Endothelial cell of umbilical vein (primary cell): ENCODE measurements at regions not wholly inside any gene's neighbourhood (a gene's known extent, or its start where the extent isn't known, plus 50 kb on each side); places are given as distances from the start of the nearest gene placed in this dataset.

Source experiments
- BruUV-seq: library from RNA; stranded (reverse); fragments of 400-500 nt; replicated peaks from 2 replicates; lab custom pipeline; 2021; lab: Mats Ljungman, UMichigan
- CTCF ChIA-PET: fragments of 300-600, 350-600 bp; sonication (Branson Sonifier 250); formaldehyde crosslinking; loops from one replicate; lab custom pipeline; 2021; ENCODE audit warnings: antibody characterized with exemption, inconsistent platforms; lab: Charles Lee
- POLR2A ChIA-PET: fragments of 300-600, 350-600 bp; sonication (Branson Sonifier 250); formaldehyde crosslinking; loops from one replicate; lab custom pipeline; 2021; ENCODE audit warnings: antibody characterized with exemption, inconsistent platforms; lab: Charles Lee
- DNase-seq: peaks from one replicate; pipeline ENCODE4 v3.0.0-alpha.2; 2011; ENCODE audit warnings: low read depth, low spot score
- FAIRE-seq: peaks from 2 replicates; lab custom pipeline; 2011; peaks lifted over from hg19 to GRCh38; lab: Jason Lieb, UNC
- H2AFZ ChIP-seq: 2 replicates; pipeline ENCODE4 v1.6.0; 2012; ENCODE audit warnings: low read depth, low read length, control low read depth, inconsistent platforms
- H3K27ac ChIP-seq: 2 replicates; pipeline ENCODE4 v1.5.1; 2011; ENCODE audit warnings: low read depth, mild to moderate bottlenecking, control low read depth, low read length, moderate library complexity; ENCODE audit not compliant: insufficient read depth
- H3K27me3 ChIP-seq, 2 experiments: 2 replicates each; pipeline versions ENCODE4 v1.6.0 to v1.6.1; 2011; ENCODE audit warnings: low read length in 2 of 2, mixed read lengths in 1 of 2; ENCODE audit not compliant: control insufficient read depth in 2 of 2, insufficient read depth in 2 of 2
- H3K36me3 ChIP-seq, 2 experiments: 2 replicates in 1 of 2; 3 replicates in 1 of 2; pipeline ENCODE4 v1.5.1; 2011; ENCODE audit warnings: low read length in 2 of 2, mild to moderate bottlenecking in 1 of 2, moderate library complexity in 1 of 2; ENCODE audit not compliant: control insufficient read depth in 2 of 2, insufficient read depth in 2 of 2; ENCODE audit errors: extremely low read depth in 1 of 2
- H3K4me1 ChIP-seq: 3 replicates; pipeline ENCODE4 v1.5.1; 2011; ENCODE audit warnings: mild to moderate bottlenecking, low read length; ENCODE audit not compliant: control insufficient read depth, insufficient read depth; ENCODE audit errors: extremely low read depth
- H3K4me2 ChIP-seq: 2 replicates; pipeline ENCODE4 v1.6.1; 2011; ENCODE audit warnings: low read length, control low read depth, mixed read lengths; ENCODE audit not compliant: insufficient read depth
- H3K4me3 ChIP-seq, 3 experiments: fragments of 200-600 bp in 1 of 3; sonication (generic), shearing (Covaris generic) in 1 of 3; replicated peaks in 1 of 3; 2 replicates each; pipeline ENCODE4 v1.5.1; 2011 to 2016; ENCODE audit warnings: control low read depth in 3 of 3, low read length in 3 of 3, mild to moderate bottlenecking in 2 of 3, inconsistent platforms in 1 of 3, low read depth in 1 of 3, moderate library complexity in 1 of 3; ENCODE audit not compliant: insufficient read depth in 1 of 3
- H3K79me2 ChIP-seq: 2 replicates; pipeline ENCODE4 v1.6.0; 2012; ENCODE audit warnings: low read length, inconsistent platforms; ENCODE audit not compliant: control insufficient read depth, insufficient read depth
- H3K9ac ChIP-seq: replicated peaks from 2 replicates; pipeline ENCODE3; 2011; ENCODE audit warnings: low read length, control low read depth; ENCODE audit not compliant: insufficient read depth; ENCODE audit errors: extremely low read depth
- H3K9me1 ChIP-seq: replicated peaks from 3 replicates; pipeline ENCODE4 v1.6.0; 2011; ENCODE audit warnings: mild to moderate bottlenecking, low read length; ENCODE audit not compliant: control insufficient read depth, insufficient read depth; ENCODE audit errors: extremely low read depth
- H3K9me3 ChIP-seq: replicated peaks from 2 replicates; pipeline ENCODE4 v1.5.1; 2012; ENCODE audit warnings: low read length, inconsistent platforms; ENCODE audit not compliant: control insufficient read depth, insufficient read depth
- H4K20me1 ChIP-seq: replicated peaks from 2 replicates; pipeline ENCODE3; 2011; ENCODE audit warnings: mild to moderate bottlenecking, low read length; ENCODE audit not compliant: control insufficient read depth, insufficient read depth; ENCODE audit errors: extremely low read depth
- EZH2 ChIP-seq: IDR thresholded peaks from 2 replicates; pipeline ENCODE4 v1.6.1; 2012; ENCODE audit warnings: borderline replicate concordance, low read depth, mild to moderate bottlenecking, moderate library complexity, low read length, inconsistent platforms; ENCODE audit not compliant: severe bottlenecking
- FOS ChIP-seq: IDR thresholded peaks from 2 replicates; pipeline ENCODE4 v1.6.1; 2011; ENCODE audit warnings: mild to moderate bottlenecking, low read length, moderate library complexity, borderline replicate concordance; ENCODE audit not compliant: insufficient read depth
- GATA2 ChIP-seq: IDR thresholded peaks from 2 replicates; pipeline ENCODE4 v1.7.0; 2011; ENCODE audit warnings: low read depth, mild to moderate bottlenecking, moderate library complexity, mixed read lengths, low read length; ENCODE audit not compliant: insufficient read length, insufficient read depth
- JUN ChIP-seq: IDR thresholded peaks from 2 replicates; pipeline ENCODE4 v1.6.1; 2011; ENCODE audit warnings: borderline replicate concordance, low read depth; ENCODE audit not compliant: insufficient read length, insufficient read depth
- MYC ChIP-seq: IDR thresholded peaks from one replicate; pipeline ENCODE4 v1.6.1; 2011; ENCODE audit warnings: mild to moderate bottlenecking, low read depth, low read length
- POLR2A ChIP-seq: IDR thresholded peaks from 2 replicates; pipeline ENCODE4 v1.6.1; 2012; ENCODE audit warnings: low read depth, mild to moderate bottlenecking, control low read depth, low read length
- POLR2AphosphoS5 ChIP-seq: IDR thresholded peaks from 2 replicates; pipeline ENCODE4 v1.6.1; 2012; ENCODE audit warnings: low read depth, mild to moderate bottlenecking, control low read depth, low read length, moderate library complexity; ENCODE audit not compliant: insufficient read depth
- dilution Hi-C: fragments of 300-500 bp; cut with MboI; formaldehyde crosslinking; loops from one replicate; pipeline ENCODE4 v1.15.0; 2019; ENCODE audit warnings: low sequenced_read_pairs; ENCODE audit not compliant: extremely low pct_ligation_motif_present
- intact Hi-C: fragments of 100-400 bp; cut with micrococcal nuclease; formaldehyde crosslinking; loops from one replicate; pipeline ENCODE4 v1.10.0; 2022
- TF ChIP-seq, protein P1 (sequence below), 2 donors: IDR thresholded peaks; 1 replicate in 1 of 2; 2 replicates in 1 of 2; pipeline ENCODE4 v1.5.1; 2011; ENCODE audit warnings: low read length in 2 of 2, mild to moderate bottlenecking in 2 of 2, moderate library complexity in 2 of 2, control low read depth in 1 of 2, inconsistent platforms in 1 of 2, low read depth in 1 of 2; ENCODE audit not compliant: insufficient read depth in 1 of 2; ENCODE audit errors: extremely low read depth in 1 of 2
- TF ChIP-seq, protein P2 (sequence below): IDR thresholded peaks from 2 replicates; pipeline ENCODE4 v1.6.1; 2011; ENCODE audit not compliant: insufficient read depth, insufficient read length

DNA sequence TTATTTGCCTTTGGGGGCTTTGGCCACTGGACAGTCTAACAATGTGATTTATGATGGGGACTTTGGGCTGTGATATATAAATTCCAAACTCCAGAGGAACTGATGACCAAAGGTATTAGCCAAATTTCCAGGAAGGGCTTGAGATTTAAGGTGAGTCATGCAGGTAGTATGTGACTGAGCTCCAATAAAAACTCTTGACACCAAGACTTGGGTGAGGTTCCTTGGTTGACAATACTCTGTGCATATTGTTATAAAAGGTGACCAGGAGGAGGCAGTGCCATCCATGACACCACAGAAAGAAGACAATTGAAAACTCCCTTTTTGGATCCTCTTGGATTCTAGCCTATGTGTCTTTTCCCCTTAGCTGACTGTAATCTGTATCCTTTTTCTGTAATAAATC lies 392.7 kb upstream of the LRRC7 start:
- H3K79me2 ChIP-seq, result no peaks in the 10 kb centered on the region
- H3K4me2 ChIP-seq, result no peak overlapping the region
- H3K4me1 ChIP-seq, result no peaks in the 10 kb centered on the region
- ChIA-PET CTCF (no interaction called here), POLR2A (no interaction called here)
- DNase-seq (no peak), FAIRE-seq (no peak)
- H3K9ac ChIP-seq, result no peak overlapping the region
- no peaks in the 10 kb centered on the region for H3K27me3 ChIP-seq
- intact Hi-C loops, result no loop called here
- dilution Hi-C loops, result no loop called here
- no peaks in the 10 kb centered on the region for H4K20me1 ChIP-seq
- H3K9me1 ChIP-seq, result no peaks in the 10 kb centered on the region
- no peak overlapping the region for H2AFZ ChIP-seq
- H3K9me3 ChIP-seq, result no peaks in the 10 kb centered on the region
- BruUV-seq, result no TSS peak
- TF ChIP-seq GATA2, result no peak
- H3K36me3 ChIP-seq, result no peaks in the 10 kb centered on the region
- H3K4me3 ChIP-seq, result no peak overlapping the region
- no peak overlapping the region for H3K27ac ChIP-seq

DNA sequence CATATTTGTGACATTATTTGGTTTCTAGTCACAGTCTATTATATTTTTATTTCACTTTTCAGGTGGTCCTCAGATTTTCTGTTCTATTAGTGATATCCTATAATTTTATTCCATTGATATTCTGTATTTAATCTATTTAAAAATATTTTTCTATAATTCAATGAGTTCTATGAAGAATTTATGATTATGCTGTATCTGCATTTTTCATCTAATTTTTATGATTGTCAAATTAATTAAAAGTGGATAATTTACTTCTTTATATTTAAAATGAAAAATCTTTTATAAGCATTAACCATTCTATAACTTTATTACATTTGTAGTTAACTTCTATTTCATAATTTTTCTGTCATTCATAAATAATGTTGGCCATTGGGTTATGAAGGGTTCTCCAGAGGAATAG lies 387.4 kb upstream of the LRRC7 start:
- CTCF ChIA-PET, result no interaction called here
- FAIRE-seq (no peak), DNase-seq (no peak)
- dilution Hi-C loops (no loop called here), intact Hi-C loops (no loop called here)
- Histone ChIP-seq H3K27ac (no peak overlapping the region), H3K4me1 (no peaks in the 10 kb centered on the region), H3K27me3 (no peaks in the 10 kb centered on the region), H3K4me3 (no peak overlapping the region), H3K9me1 (no peaks in the 10 kb centered on the region), H3K79me2 (no peaks in the 10 kb centered on the region), H2AFZ (no peak overlapping the region), H4K20me1 (no peaks in the 10 kb centered on the region), H3K4me2 (no peak overlapping the region), H3K36me3 (no peaks in the 10 kb centered on the region), H3K9ac (no peak overlapping the region), H3K9me3 (no peaks in the 10 kb centered on the region)
- TF ChIP-seq JUN (no peak), POLR2A (no peak), EZH2 (no peak), FOS (no peak), POLR2AphosphoS5 (no peak), GATA2 (no peak), MYC (no peak)
- TF ChIP-seq, protein P1, sequence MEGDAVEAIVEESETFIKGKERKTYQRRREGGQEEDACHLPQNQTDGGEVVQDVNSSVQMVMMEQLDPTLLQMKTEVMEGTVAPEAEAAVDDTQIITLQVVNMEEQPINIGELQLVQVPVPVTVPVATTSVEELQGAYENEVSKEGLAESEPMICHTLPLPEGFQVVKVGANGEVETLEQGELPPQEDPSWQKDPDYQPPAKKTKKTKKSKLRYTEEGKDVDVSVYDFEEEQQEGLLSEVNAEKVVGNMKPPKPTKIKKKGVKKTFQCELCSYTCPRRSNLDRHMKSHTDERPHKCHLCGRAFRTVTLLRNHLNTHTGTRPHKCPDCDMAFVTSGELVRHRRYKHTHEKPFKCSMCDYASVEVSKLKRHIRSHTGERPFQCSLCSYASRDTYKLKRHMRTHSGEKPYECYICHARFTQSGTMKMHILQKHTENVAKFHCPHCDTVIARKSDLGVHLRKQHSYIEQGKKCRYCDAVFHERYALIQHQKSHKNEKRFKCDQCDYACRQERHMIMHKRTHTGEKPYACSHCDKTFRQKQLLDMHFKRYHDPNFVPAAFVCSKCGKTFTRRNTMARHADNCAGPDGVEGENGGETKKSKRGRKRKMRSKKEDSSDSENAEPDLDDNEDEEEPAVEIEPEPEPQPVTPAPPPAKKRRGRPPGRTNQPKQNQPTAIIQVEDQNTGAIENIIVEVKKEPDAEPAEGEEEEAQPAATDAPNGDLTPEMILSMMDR (IDR thresholded peaks at IDR 0.05; ENCODE audit: extremely low read depth in 1 of 2, insufficient read depth in 1 of 2, low read depth in 1 of 2, low read length in 2 of 2), result no peak
- TF ChIP-seq, protein P2, sequence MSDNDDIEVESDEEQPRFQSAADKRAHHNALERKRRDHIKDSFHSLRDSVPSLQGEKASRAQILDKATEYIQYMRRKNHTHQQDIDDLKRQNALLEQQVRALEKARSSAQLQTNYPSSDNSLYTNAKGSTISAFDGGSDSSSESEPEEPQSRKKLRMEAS, result no peak
- POLR2A ChIA-PET, result no interaction called here
- BruUV-seq, result no TSS peak
